Hepatocyte (in vitro differentiated cells): ENCODE measurements at regions not wholly inside any gene's neighbourhood (a gene's known extent, or its start where the extent isn't known, plus 50 kb on each side); places are given as distances from the start of the nearest gene placed in this dataset.

Experiments used
- DNase-seq: peaks from one replicate; pipeline ENCODE4 v3.0.0-alpha.2; 2016; ENCODE audit warnings: low spot score
- H2AFZ ChIP-seq: fragments of 200-600 bp; sonication (generic); 2 replicates; pipeline ENCODE4 v1.6.0; 2016; ENCODE audit warnings: antibody characterized with exemption, mild to moderate bottlenecking
- H3K27ac ChIP-seq: fragments of 200-600 bp; sonication (generic); 2 replicates; pipeline ENCODE4 v1.5.1; 2016; ENCODE audit warnings: mild to moderate bottlenecking
- H3K27me3 ChIP-seq: fragments of 200-600 bp; sonication (generic); 2 replicates; pipeline ENCODE4 v1.6.1; 2016
- H3K36me3 ChIP-seq: fragments of 200-600 bp; sonication (generic); replicated peaks from 2 replicates; pipeline ENCODE4 v1.5.1; 2016; ENCODE audit warnings: low read depth; ENCODE audit not compliant: insufficient read depth
- H3K4me1 ChIP-seq: fragments of 200-600 bp; sonication (generic); 2 replicates; pipeline ENCODE4 v1.5.1; 2016; ENCODE audit warnings: mild to moderate bottlenecking, moderate library complexity; ENCODE audit not compliant: insufficient read depth
- H3K4me2 ChIP-seq: fragments of 200-600 bp; sonication (generic); 2 replicates; pipeline ENCODE4 v1.6.0; 2016
- H3K4me3 ChIP-seq: fragments of 200-600 bp; sonication (generic); 2 replicates; pipeline ENCODE4 v1.5.1; 2016; ENCODE audit warnings: mild to moderate bottlenecking
- H3K79me2 ChIP-seq: fragments of 200-600 bp; sonication (generic); 2 replicates; pipeline ENCODE4 v1.6.0; 2017; ENCODE audit warnings: mild to moderate bottlenecking
- H3K9me2 ChIP-seq: fragments of 200-600 bp; sonication (generic); replicated peaks from 2 replicates; pipeline ENCODE4 v1.6.0; 2017; ENCODE audit warnings: mild to moderate bottlenecking; ENCODE audit not compliant: insufficient read depth
- H3K9me3 ChIP-seq: fragments of 200-600 bp; sonication (generic); 2 replicates; pipeline ENCODE4 v1.5.1; 2016; ENCODE audit warnings: low read depth, mild to moderate bottlenecking
- H4K20me1 ChIP-seq: fragments of 200-600 bp; sonication (generic); 2 replicates; pipeline ENCODE4 v1.6.0; 2016; ENCODE audit warnings: mild to moderate bottlenecking; ENCODE audit not compliant: insufficient read depth, poor library complexity, severe bottlenecking
- EZH2 ChIP-seq: fragments of 200-600 bp; sonication (generic); IDR thresholded peaks from 2 replicates; pipeline ENCODE4 v1.6.1; 2016; ENCODE audit warnings: antibody characterized with exemption, mild to moderate bottlenecking, borderline replicate concordance
- EZH2phosphoT487 ChIP-seq: fragments of 200-600 bp; sonication (generic); IDR thresholded peaks from one replicate; pipeline ENCODE4 v1.6.1; 2018; ENCODE audit warnings: antibody characterized with exemption, mild to moderate bottlenecking, low read depth, moderate library complexity; ENCODE audit not compliant: unreplicated experiment, severe bottlenecking
- WGBS: methylation state at CpG from one replicate; pipeline ENCODE4 v1.1.6; 2016; ENCODE audit warnings: low lambda C conversion rate; ENCODE audit errors: missing lambda C conversion rate; 5-methylcytosine and 5-hydroxymethylcytosine counted together
- TF ChIP-seq, protein P1 (sequence below): fragments of 200-600 bp; sonication (generic); IDR thresholded peaks from 2 replicates; pipeline ENCODE4 v1.5.1; 2016; ENCODE audit warnings: antibody characterized with exemption, mild to moderate bottlenecking; ENCODE audit not compliant: poor library complexity

GRCh38 chr5:179455320-179455719, 95.0 kb upstream of the RUFY1 start:
- Histone ChIP-seq H3K27me3 (no peaks in the 10 kb centered on the region), H3K9me2 (no peaks in the 10 kb centered on the region), H3K4me3 (no peak overlapping the region), H3K9me3 (no peaks in the 10 kb centered on the region), H4K20me1 (no peaks in the 10 kb centered on the region), H2AFZ (no peak overlapping the region), H3K79me2 (no peaks in the 10 kb centered on the region), H3K27ac (no peak overlapping the region), H3K4me1 (no peaks in the 10 kb centered on the region), H3K4me2 (no peak overlapping the region), H3K36me3 (no peaks in the 10 kb centered on the region)
- DNase-seq = no peak
- TF ChIP-seq EZH2phosphoT487 = no peak
- TF ChIP-seq EZH2 = no peak
- TF ChIP-seq, protein P1, sequence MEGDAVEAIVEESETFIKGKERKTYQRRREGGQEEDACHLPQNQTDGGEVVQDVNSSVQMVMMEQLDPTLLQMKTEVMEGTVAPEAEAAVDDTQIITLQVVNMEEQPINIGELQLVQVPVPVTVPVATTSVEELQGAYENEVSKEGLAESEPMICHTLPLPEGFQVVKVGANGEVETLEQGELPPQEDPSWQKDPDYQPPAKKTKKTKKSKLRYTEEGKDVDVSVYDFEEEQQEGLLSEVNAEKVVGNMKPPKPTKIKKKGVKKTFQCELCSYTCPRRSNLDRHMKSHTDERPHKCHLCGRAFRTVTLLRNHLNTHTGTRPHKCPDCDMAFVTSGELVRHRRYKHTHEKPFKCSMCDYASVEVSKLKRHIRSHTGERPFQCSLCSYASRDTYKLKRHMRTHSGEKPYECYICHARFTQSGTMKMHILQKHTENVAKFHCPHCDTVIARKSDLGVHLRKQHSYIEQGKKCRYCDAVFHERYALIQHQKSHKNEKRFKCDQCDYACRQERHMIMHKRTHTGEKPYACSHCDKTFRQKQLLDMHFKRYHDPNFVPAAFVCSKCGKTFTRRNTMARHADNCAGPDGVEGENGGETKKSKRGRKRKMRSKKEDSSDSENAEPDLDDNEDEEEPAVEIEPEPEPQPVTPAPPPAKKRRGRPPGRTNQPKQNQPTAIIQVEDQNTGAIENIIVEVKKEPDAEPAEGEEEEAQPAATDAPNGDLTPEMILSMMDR = no peak
- 91% methylated on average over 15 of the region's 15 CpGs for WGBS

DNA sequence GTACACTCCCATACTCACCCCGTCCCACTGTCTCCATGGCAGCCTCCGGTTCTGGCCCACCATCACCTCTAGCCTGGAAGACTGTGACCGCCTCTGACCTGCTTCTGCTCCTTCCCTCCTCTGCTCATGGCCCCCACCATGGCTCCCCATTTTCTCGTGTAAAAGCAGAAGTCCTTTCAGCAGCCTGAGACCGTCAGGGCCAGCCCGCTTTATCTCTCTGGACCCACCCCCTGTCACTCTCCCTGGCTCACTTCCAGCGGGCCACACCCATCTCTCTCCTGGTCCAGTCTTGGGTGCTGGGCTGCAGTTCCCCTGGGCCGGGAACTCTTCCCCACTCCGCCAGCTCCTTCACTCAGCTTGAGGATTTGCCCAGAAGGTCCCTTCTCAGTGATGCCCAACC, 96.0 kb upstream of the RUFY1 start:
- no peak for TF ChIP-seq EZH2phosphoT487
- TF ChIP-seq EZH2 = no peak
- TF ChIP-seq, protein P1 = no peak
- H3K79me2 ChIP-seq = no peaks in the 10 kb centered on the region
- no peaks in the 10 kb centered on the region for H3K9me3 ChIP-seq
- WGBS = 91% methylated on average over 9 of the region's 9 CpGs
- H3K4me3 ChIP-seq = no peak overlapping the region
- no peaks in the 10 kb centered on the region for H4K20me1 ChIP-seq
- no peak overlapping the region for H3K4me2 ChIP-seq
- H3K27ac ChIP-seq = no peak overlapping the region
- H3K27me3 ChIP-seq = no peaks in the 10 kb centered on the region
- no peak for DNase-seq
- no peaks in the 10 kb centered on the region for H3K9me2 ChIP-seq
- H3K4me1 ChIP-seq = no peaks in the 10 kb centered on the region
- no peaks in the 10 kb centered on the region for H3K36me3 ChIP-seq
- no peak overlapping the region for H2AFZ ChIP-seq

- H2AFZ ChIP-seq = no peak overlapping the region
- no peak for TF ChIP-seq EZH2
- TF ChIP-seq, protein P1 = no peak
- TF ChIP-seq EZH2phosphoT487 = no peak
- no peaks in the 10 kb centered on the region for H4K20me1 ChIP-seq
- no peaks in the 10 kb centered on the region for H3K79me2 ChIP-seq
- no peaks in the 10 kb centered on the region for H3K27me3 ChIP-seq
- no peaks in the 10 kb centered on the region for H3K4me1 ChIP-seq
- H3K36me3 ChIP-seq = no peaks in the 10 kb centered on the region
- 83% methylated on average over 7 of the region's 7 CpGs for WGBS
- no peak for DNase-seq
- H3K27ac ChIP-seq = no peak overlapping the region
- no peaks in the 10 kb centered on the region for H3K9me3 ChIP-seq
- H3K4me2 ChIP-seq = no peak overlapping the region
- no peaks in the 10 kb centered on the region for H3K9me2 ChIP-seq
- no peak overlapping the region for H3K4me3 ChIP-seq
These were observed 96.7 kb upstream of the RUFY1 start for GRCh38 chr5:179453616-179454015.
